ENCODE measurements at regions not wholly inside any gene's neighbourhood (a gene's known extent, or its start where the extent isn't known, plus 50 kb on each side); places are given as distances from the start of the nearest gene placed in this dataset.

DNA sequence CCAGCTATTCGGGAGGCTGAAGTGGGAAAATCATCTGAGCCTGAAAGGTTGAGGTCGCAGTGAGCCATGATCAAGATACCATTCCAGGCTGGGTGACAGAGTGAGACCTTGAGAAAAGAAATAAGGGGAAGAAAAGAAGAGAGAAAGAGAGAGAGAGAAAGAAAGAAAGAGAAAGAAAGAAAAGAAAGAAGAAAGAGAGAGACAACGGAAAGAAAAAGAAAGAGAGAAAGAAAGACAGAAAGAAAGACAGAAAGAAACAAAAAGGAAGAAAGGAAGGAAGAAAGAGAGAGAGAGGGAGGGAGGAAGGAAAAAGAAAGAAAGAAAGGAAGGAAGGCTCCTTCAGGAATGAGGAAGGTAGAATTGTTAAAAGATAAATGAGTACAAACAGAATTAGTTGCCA lies 84.5 kb downstream of the RPL22L1 start (continued):
- TF ChIP-seq HBP1 (CRISPR knock-in tag; IDR thresholded peaks at IDR 0.05) (0 out of 2 replicates have a peak, but pooled peaks have one; percentile 15), ARID2 (IDR thresholded peaks at IDR 0.05) (peak; percentile 73), CBFA2T3 (IDR thresholded peaks at IDR 0.05) (no peak), CXXC5 (CRISPR knock-in tag; IDR thresholded peaks at IDR 0.05) (no peak), THRAP3 (IDR thresholded peaks at IDR 0.05; ENCODE audit: borderline replicate concordance) (peak; percentile 91), NFRKB (IDR thresholded peaks at IDR 0.05; ENCODE audit: low read depth) (peak; percentile 77), TRIM28 (IDR thresholded peaks at IDR 0.05) (no peak), ZNF124 (CRISPR knock-in tag; IDR thresholded peaks at IDR 0.05) (no peak), ZBTB33 (CRISPR knock-in tag; IDR thresholded peaks at IDR 0.05) (no peak), HDAC2 (IDR thresholded peaks at IDR 0.05) (no peak)
- TF ChIP-seq, protein P1, sequence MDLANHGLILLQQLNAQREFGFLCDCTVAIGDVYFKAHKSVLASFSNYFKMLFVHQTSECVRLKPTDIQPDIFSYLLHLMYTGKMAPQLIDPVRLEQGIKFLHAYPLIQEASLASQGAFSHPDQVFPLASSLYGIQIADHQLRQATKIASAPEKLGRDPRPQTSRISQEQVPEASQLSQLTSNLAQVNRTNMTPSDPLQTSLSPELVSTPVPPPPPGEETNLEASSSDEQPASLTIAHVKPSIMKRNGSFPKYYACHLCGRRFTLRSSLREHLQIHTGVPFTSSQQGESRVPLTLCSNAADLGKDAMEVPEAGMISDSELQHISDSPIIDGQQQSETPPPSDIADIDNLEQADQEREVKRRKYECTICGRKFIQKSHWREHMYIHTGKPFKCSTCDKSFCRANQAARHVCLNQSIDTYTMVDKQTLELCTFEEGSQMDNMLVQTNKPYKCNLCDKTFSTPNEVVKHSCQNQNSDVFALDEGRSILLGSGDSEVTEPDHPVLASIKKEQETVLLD (IDR thresholded peaks at IDR 0.05), result 0 out of 2 replicates have a peak, but pooled peaks have one; percentile 57

Data from K562 (cell line).